Bone marrow (tissue), 2 donors: ENCODE measurements at regions not wholly inside any gene's neighbourhood (a gene's known extent, or its start where the extent isn't known, plus 50 kb on each side); places are given as distances from the start of the nearest gene placed in this dataset.

Experiments used
- DNase-seq, 2 donors: peaks; one replicate each; lab custom pipeline; 2025; lab: John Stamatoyannopoulos, UW

GRCh38 chr2:65532326-65532725 is 99.9 kb upstream of the SPRED2 start:
- no peak for DNase-seq

- no peak for DNase-seq
Measured at GRCh38 chr2:65530547-65531320, 98.3 kb upstream of the SPRED2 start.

DNA sequence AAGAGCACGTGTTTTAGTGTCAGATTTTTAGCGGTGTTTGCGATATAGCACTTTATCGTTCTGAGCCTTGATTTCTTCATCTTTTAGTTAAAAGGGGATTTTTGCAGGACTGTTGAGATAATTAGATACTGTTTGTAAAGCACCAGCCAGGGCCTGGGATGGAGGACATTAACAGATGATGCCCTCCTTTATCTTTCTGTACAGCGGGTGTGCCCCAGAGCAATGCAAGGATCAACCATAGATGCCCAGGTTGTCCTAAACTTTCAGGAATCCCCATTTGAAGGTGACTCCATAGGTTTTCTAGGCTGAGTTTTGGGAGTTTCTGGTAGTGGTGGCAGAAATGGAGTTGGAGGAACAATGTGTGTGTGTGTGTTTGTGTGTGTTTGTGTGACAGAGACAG is 97.0 kb upstream of the SPRED2 start:
- no peak for DNase-seq

DNA sequence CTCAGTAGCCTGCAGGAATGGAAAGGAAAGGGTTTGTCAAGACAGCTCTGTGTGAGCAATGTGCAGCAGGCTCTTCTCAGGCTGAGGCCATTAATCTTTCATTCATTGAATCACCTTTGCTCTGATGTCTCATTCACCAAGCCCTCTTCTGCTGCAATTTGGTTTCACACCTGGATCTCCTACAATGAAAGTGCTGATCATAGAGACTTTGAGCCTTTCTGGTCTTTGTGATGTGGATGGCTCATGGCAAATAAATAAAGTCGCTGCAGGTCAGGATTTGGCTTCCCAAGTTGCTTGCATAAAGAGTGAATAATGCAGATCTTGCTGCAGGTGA is 95.8 kb upstream of the SPRED2 start:
- no peak for DNase-seq

- no peak for DNase-seq
Measured at GRCh38 chr2:65527451-65528240, 95.2 kb upstream of the SPRED2 start.

DNA sequence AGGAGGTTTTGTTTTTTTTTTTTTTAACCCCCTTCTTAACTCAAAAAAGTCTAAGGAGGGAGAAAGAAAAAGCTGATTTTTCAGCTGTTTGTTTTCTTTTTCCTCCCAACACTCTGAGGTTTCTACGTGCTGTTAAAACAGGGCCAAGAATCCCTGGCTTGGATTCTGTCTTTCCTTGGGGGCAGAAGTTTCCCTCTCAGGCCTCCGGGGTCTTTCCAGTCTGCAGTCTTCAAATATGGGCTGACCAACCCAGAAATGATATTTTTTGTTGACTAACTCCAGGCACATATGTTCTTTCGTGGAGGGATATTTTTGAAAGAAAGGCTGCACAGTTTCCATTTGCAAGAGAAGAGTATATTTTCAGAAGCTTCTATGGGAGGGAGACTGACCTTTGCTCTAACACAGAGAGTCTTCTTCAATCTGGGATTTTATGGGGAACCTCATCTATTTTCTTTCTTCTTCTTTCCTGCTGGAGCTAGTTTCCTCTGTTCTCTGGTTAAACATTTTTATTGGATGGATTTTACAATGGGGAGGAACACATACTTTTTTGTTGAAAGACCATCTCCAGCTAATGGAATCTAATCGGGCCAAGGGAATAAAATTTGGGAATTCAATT is 93.3 kb upstream of the SPRED2 start:
- no peak for DNase-seq

- no peak for DNase-seq
Measured at GRCh38 chr2:65522922-65523321, 90.5 kb upstream of the SPRED2 start.

DNA sequence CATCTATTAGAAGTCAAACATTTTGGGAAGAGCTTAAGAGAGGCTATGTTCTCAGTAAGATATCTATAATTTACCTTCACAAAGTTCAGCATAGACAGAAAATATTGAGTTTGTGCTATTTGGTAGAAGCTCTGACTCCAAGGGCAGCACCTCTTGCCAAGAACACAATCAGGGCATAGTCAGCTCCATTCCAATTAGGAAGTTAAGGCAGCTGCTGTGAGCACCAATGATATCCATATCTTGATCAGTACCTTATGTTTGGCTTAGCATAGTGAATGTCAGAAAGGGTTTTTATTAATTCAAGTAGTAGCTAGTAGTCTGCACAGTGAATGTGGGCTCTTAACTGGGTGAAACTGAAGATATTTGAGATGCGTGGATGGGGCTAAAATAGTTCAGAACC is 86.4 kb upstream of the SPRED2 start:
- DNase-seq, result no peak

GRCh38 chr2:65514555-65515195 is 82.3 kb upstream of the SPRED2 start:
- DNase-seq, result no peak

DNA sequence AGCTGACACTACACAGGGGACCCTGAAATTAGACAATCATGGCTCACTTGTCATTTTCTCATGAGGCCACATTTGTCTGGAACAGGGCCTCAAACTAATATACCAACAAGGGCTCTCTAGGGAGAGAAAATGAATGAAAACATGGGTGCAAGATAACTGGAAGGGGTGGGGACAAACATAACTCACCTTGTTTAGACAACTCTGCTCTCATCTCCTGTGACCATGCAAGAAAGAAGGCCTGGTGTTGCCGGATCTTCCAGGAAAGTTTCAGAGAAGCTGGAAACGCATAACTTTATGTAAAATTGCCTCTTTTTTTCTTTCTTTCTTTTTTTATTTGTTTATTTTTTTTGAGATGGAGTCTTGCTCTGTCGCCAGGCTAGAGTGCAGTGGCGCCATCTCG is 80.4 kb upstream of the SPRED2 start:
- no peak for DNase-seq

DNA sequence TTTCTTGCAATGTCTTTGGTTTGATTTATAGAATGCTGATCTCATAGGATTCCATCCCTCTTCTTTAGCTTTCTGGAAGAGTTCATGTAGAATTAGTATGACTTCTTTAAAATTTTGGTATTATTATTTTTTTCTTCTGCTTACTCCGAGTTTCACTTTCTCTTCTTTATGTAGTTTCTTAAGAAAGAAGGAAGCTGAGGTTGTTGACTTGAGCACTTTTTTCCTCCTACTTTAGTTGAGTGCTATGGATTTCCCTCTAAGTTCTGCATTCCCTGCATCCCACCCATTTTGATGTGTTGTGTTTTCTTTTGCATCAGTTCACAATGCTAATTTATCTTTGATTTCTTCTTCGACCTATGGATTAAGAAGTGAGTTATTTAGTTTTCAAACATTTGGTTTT is 78.9 kb upstream of the SPRED2 start:
- DNase-seq, result no peak

DNA sequence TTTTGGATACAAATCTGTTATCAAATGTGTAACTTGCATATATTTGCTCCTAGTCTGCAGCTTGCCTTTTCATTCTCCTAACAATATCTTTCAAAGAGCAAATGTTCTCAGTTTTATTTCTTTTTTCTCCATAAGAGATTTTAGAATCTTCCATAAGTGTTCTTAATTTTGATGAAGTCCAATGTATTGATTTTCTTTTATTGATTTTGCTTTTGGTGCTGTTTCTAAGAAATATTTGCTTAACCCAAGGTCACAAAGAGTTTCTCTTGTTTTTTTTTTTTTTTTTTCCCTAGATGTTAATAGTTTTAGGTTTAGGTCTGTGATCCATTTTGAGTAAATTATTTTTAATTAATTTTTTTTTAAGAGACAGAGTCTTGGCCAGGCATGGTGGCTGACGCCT is 75.8 kb upstream of the SPRED2 start:
- no peak for DNase-seq

DNA sequence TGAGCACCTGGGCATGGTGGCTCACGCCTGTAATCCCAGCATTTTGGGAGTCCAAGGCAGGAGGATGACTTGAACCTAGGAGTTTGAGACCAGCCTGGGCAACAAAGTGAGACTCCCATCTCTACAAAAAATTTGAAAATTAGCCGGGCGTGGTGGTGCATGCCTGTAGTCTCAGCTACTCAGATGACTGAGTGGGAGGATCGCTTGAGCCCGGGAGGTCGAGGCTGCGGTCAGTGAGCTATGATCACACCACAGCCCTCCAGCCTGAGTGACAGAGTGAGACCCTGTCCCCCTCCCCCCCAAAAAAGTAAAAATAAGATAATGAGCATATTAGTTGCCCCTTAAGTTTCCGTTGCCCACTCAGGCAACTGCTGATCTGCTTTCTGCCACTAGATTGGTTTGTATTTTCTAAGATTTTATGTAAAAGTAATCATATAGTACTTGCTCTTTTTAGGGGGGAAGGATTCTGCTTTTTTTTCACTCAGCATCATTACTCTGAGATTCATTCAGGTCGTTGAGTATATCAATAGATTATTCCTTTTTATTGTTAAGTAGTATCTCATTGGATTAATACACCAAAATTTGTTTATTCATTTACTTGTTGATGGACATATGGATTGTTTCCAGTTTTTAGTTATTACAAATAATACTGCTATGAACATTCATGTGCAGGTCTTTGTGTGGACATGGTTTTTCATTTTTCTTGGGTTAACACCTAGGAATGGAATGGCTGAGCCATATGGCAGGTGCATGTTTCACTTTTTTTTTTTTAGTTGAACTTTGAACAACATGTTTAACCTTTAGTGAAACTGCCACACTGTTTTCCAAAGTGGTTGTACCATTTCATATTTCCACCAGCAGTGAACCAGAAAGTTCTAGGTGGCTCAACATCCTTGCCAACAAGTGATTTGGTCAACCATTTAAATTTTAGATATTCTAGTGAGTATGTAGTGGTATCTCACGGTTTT is 75.0 kb upstream of the SPRED2 start:
- no peak for DNase-seq

DNA sequence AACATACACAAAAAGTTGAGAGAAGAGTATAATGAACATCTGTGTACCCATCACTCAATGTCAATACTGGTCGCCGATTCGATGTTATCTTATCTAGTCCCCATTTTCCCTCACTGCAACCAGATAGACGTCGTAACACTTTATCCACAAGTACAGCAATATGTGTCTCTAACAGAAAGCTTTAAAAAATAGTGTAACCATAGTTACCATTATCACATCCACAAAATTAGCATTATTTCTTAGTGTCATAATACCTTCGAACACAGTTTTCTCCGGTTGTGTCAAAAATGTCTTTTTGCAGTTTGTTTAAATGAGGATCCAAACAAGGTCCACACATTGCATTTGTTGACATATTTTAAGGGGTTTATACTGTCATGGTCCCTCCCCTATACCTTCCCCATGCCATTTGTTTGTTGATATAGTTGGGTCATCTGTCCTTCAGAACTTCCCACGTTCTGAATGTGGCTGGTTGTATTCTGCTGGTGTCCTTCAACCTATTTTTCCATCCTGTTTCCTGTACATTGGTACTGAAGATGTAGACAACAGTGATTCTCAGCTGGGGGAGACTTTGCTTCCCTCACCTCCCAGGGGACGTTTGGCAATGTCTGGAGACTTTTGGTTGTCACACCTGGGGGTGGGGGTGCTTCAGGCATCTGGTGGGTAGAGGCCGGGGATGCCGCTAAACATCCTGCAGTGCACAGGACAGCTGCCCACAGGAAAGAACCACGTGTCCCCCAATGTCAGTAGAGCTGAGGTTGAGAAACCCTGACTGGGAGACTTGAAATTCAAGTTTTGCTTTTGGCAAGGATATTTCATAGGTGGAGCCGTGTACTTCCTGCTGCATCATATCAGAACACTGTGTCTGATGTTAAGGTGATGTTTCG is 72.7 kb upstream of the SPRED2 start:
- no peak for DNase-seq

DNA sequence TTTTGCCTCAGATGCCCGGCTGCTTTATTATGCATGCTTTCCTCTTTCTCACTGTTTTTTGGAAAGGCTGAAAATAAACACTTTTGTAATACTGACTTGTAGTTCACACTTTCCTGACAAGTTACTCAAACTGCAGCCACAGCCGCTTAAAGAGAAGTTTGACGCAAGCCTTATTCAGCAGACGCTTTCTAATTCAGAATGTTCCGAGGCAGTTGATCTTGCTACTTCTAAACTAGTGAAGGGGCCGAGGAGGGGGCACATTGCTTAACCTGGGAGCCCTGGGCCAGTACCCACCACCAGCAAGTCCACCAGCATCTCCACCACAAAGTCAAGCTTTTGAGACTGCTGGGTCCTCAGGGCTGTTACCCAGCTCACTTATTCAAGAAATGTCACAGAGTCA is 71.8 kb upstream of the SPRED2 start:
- no peak for DNase-seq

DNA sequence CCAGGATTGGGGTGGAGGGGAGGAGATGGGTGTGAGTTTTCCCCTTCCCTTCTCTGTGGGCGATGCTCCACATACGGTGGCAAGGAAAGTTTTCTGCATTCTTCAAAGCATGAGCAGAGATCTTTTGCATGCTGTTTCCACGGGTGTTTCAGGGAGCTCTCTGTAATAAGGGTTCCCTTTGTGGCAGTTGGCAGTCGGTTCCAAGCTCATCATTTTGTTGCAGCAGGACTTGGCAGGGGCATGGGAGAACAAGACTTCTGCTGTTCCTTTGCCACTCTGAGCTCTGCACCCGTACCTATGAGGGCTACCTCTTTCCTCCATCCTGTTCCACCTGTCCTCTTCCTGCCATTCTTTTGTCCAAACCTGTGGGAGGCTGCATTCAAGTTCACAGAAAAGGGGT is 71.3 kb upstream of the SPRED2 start:
- DNase-seq, result no peak

DNA sequence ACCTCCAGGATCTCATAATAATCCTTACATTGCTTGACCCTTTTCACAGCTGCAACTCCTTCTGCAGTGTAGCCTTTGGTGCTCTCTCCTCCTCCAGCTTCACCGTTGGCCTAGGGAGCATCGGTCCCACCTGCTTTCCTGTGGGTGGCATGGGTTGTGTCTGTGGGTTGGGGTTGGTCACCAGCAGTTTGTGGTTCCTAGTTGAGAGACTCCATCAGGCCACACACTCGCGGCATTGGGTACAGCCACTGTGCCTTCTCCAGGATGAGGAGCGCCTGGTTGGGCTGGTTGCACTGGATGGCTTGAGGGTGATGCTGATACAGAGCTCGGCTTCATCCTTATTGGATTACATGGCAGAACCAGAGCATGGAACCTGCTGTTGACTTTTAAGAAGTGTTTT is 69.4 kb upstream of the SPRED2 start:
- DNase-seq, result no peak

DNA sequence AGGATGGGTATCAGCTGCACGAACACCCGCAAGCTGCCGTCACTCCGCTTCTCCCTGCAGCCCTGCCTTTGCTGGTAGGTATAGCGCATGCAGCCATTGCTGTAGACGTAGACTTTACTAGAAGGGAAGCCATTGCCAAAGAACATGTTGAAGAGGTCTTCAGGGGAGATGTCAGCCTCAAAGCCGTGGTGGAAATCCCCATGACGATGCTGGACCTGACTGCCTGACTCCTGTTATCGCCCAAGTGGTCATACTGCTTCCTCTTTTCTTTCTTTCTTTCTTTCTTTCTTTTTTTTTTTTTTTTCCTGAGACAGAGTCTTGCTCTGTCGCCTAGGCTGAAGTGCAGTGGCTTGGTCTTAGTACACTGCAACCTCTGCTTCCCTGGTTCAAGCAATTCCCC is 68.7 kb upstream of the SPRED2 start:
- DNase-seq, result no peak

DNA sequence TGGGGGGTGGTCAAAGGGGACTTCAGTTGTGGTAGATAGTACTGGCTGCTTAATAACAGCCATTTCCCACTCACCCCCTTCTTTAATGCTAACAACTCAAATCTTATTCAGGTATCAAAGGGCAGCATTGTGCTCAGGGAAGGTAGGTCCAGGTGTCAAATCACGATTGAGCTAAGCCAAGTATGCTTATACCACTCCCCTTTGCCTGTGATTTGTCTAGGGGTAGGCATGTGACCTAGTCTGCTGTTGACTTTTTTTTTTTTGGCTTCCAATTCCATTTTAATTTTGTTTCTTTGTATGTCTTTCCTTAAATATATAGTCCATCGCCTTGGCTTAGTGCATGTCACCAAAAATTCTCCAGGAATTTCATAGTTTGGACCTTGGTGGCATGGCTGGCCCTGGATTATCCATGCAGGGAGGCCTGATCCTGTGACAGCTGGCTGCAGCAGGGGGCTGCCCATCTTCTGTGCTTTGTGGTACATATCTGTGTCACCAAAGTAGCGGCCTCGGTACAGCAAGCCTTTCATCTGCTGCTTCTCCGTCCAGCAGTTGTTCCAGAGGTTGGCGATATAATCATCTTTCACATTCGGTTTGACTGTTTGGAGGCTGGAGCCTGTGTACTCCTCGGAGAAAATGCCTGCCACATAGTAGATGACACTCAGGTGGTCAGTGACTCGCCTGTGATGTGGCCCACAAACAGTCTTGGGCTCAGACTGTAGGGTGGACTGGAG is 68.1 kb upstream of the SPRED2 start:
- no peak for DNase-seq

- no peak for DNase-seq
Measured at GRCh38 chr2:65499216-65499615, 66.8 kb upstream of the SPRED2 start.
